Keratinocyte (primary cell): ENCODE measurements at regions not wholly inside any gene's neighbourhood (a gene's known extent, or its start where the extent isn't known, plus 50 kb on each side); places are given as distances from the start of the nearest gene placed in this dataset.

ENCODE experiments used
- CTCF ChIP-seq, 3 experiments: IDR thresholded peaks in 1 of 3; conservative IDR thresholded peaks in 1 of 3; optimal IDR thresholded peaks in 1 of 3; 2 replicates in 2 of 3; 3 replicates in 1 of 3; pipeline versions ENCODE3 to v1.5.1; 2011; ENCODE audit warnings: low read length in 3 of 3, mild to moderate bottlenecking in 3 of 3, moderate library complexity in 2 of 3, control low read depth in 1 of 3, inconsistent platforms in 1 of 3; ENCODE audit not compliant: insufficient read depth in 2 of 3; ENCODE audit errors: extremely low read depth in 1 of 3
- EZH2 ChIP-seq: IDR thresholded peaks from one replicate; pipeline ENCODE4 v1.6.1; 2012; ENCODE audit warnings: inconsistent platforms, mild to moderate bottlenecking, low read length, moderate library complexity

- TF ChIP-seq CTCF (optimal IDR thresholded peaks at IDR 0.05 in 1 of 3, IDR thresholded peaks at IDR 0.05 in 1 of 3, conservative IDR thresholded peaks at IDR 0.05 in 1 of 3; ENCODE audit: extremely low read depth in 1 of 3, insufficient read depth in 2 of 3, low read length in 3 of 3) = no peak
- TF ChIP-seq EZH2 = no peak
Observed at GRCh38 chr2:220845766-220846273, 726.3 kb downstream of the EPHA4 start.
